ENCODE measurements at regions not wholly inside any gene's neighbourhood (a gene's known extent, or its start where the extent isn't known, plus 50 kb on each side); places are given as distances from the start of the nearest gene placed in this dataset.
"Not testable (repeated sequence)": the region's sequence is repeated elsewhere in the genome, so short reads cannot be mapped to it uniquely, and the experiment has no call there.

DNA sequence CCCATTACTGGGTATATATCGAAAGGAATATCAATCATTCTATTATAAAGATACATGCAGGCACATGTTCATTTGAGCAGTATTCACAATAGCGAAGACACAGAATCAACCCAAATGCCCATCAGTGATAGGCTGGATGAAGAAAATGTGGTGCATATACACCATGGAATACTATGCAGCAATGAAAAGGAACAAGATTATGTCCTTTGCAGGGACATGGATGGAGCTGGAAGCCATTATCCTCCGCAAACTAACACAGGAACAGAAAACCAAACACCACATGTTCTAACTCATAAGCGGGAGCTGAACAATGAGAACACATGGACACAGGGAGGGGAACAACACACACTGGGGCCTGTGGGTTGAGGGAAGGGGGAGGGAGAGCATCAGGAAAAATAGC, 434.3 kb downstream of the BUD13 start:
- not testable (repeated sequence) for DNase-seq (ENCODE audit: low spot score)

DNA sequence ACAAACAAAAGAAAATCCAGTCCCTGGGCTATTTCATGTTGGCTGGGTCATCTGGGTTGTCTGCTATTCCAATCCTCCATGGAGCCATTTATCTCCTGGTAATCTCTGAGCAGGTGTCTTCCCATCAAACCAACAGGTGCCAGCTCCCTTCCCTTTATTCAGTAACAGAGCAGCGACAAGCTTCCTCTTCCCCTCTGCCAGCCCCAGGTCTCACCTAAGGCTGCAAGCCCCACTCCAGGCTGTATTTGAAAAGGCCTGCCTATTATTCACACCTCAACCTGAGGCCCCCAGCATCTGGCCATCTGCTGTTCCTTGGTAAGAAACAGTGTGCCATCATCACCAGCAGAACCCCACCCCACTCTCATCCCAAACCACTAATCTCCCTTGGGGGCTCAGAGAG, 436.2 kb downstream of the BUD13 start:
- DNase-seq (ENCODE audit: low spot score): no peak

DNA sequence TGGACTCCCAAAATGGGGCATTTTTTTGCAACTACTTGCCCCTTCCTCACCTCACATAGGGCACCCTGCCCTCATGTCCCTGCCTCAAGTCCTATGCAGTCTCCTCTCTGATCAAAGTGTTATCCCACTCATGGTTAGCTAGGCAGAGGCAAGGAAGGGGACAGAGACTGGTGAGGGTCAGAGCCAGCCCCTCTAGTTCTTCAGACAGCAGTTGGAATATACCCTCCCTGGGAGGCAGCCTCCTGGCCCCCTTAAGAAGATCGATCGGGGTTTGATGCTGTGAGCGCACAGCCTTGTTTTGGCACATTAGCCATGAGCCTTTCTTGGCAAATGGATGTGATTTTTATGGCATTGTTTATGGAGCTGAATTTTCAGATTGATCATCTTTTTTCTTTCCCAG, 436.9 kb downstream of the BUD13 start:
- DNase-seq (ENCODE audit: low spot score): no peak

- no peak for DNase-seq (ENCODE audit: low spot score)
Measured at GRCh38 chr11:116335078-116335477, 437.7 kb downstream of the BUD13 start.

DNA sequence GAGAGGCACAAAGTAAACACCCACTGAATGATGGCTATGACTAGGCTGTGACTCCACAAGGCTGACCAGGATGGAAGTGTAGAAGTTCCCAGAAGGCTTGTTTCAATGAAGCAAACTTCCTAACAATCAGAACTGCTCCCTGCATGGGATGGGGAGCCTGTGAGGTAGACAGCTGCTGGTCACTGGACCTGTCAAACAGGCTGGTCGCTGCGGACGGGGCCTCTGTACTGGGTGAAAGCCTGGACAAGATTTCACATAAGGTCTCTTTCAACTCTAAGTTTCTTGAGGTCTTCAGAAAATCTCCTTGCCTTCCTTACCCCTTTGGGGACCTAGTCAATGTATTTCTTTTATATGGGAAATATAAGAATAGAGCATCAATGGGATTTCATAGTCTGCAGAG, 438.2 kb downstream of the BUD13 start:
- no peak for DNase-seq (ENCODE audit: low spot score)

- DNase-seq (ENCODE audit: low spot score): peak; percentile 0
Measured at GRCh38 chr11:116333001-116333535, 439.7 kb downstream of the BUD13 start.

DNA sequence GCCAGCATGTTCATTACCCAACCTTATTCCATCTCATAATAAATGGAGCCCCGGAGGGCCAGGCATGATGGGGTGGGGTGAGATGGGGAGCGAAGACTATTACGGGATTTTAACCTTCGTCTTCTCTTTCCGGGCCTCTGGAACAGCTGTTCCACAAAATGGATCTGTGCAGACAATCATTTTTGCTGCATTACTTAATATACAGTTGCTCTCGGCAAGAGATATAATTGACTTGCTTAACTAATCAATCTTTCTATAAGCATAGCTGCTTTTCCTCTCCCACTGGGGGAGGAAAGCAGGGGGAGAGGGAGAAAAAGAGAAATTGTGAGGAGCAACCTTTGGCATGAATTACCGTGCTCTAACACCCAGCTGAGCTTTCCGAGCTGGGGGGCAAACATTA, 440.4 kb downstream of the BUD13 start:
- no peak for DNase-seq (ENCODE audit: low spot score)

GRCh38 chr11:116331381-116331780, 441.4 kb downstream of the BUD13 start:
- DNase-seq (ENCODE audit: low spot score): no peak

GRCh38 chr11:116330439-116331185, 442.2 kb downstream of the BUD13 start:
- DNase-seq (ENCODE audit: low spot score): no peak

DNA sequence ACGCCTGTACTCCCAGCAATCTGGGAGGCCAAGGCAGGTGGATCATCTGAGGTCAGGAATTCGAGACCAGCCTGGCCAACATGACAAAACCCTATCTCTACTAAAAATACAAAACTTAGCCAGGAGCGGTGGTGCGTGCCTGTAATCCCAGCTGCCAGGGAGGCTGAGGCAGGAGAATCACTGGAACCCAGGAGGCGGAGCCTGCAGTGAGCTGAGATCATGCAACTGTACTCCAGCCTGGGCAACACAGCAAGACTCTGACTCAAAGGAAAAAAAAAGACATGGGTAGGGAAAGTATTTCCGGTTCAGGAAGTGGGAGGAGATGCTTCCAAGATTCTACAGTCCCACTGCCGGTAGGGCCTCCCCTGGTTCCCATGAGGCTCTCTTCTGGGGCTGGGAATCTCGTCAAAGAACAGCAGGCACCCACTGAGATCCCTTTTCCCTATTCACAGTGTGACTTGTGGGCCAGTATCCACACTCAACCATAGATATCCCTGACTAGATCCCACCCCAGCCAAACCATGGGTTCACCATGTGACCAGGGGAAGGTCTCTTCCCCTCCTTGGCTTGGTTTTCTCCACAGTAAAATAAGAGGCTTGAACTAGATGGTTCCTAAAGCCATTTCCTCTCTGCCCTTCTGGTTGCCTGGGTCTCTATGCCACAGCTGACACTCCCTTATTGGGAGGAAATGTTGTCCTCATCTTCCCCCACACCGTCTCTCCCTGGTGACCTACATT, 443.3 kb downstream of the BUD13 start:
- no peak for DNase-seq (ENCODE audit: low spot score)

GRCh38 chr11:116328851-116329250, 443.9 kb downstream of the BUD13 start:
- DNase-seq (ENCODE audit: low spot score): no peak

- no peak for DNase-seq (ENCODE audit: low spot score)
Measured at GRCh38 chr11:116328391-116328790, 444.4 kb downstream of the BUD13 start.

DNA sequence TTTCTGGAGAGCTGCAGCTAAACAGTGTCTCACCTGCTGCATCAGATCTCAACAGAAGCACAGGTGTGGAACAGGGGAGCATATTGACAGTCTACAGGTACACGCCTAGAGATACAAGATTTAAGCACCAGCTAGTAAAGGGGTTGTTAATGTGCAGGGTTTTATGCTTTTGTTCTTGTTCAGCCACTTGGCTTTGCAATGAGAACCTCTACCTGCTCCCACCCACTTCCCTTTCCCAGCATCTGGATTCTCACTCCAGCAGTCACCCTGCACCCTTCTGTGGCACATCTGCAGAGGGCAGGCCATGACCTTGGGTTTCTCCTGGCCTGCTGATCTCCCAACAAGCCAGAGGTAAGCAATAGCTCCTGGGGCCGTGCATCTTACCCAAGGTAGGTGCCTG, 446.6 kb downstream of the BUD13 start:
- DNase-seq (ENCODE audit: low spot score): no peak

- no peak for DNase-seq (ENCODE audit: low spot score)
Measured at GRCh38 chr11:116325247-116325646, 447.5 kb downstream of the BUD13 start.

DNA sequence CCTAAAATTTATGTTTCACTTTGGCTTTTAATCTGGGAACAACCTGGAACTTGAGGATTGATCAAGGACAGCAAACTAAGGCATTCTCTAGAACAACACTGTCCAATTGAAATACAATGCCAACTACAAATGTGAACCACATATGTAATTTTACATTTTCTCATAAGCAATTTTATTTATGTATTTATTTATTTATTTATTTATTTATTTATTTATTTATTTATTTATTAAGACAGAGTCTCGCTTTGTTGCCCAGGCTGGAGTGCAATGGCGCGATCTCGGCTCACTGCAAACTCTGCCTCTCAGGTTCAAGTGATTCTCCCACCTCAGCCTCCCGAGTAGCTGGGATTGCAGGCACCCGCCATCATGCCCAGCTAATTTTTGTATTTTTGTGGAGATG, 448.7 kb downstream of the BUD13 start:
- not testable (repeated sequence) for DNase-seq (ENCODE audit: low spot score)

GRCh38 chr11:116317212-116317611, 455.6 kb downstream of the BUD13 start:
- no peak for DNase-seq (ENCODE audit: low spot score)

DNA sequence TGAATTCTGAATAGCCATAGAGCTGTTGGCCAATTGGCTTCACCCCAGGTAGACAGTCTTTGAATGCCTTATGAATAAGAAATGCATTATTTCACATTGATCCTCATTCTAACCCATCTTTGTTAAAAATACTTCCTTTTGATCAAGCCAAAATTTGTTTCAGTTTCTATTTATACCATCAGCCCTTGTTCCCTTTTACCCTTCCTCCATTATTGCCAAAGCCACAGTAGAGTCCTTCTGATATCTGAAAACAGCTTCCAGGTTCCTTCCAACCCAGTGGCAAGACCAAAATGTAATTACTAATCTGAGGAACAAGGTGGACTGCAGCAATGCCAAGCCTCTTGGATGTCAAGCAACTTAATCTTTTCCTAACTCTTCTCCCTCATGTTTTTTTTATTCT, 458.8 kb downstream of the BUD13 start:
- DNase-seq (ENCODE audit: low spot score): no peak

DNA sequence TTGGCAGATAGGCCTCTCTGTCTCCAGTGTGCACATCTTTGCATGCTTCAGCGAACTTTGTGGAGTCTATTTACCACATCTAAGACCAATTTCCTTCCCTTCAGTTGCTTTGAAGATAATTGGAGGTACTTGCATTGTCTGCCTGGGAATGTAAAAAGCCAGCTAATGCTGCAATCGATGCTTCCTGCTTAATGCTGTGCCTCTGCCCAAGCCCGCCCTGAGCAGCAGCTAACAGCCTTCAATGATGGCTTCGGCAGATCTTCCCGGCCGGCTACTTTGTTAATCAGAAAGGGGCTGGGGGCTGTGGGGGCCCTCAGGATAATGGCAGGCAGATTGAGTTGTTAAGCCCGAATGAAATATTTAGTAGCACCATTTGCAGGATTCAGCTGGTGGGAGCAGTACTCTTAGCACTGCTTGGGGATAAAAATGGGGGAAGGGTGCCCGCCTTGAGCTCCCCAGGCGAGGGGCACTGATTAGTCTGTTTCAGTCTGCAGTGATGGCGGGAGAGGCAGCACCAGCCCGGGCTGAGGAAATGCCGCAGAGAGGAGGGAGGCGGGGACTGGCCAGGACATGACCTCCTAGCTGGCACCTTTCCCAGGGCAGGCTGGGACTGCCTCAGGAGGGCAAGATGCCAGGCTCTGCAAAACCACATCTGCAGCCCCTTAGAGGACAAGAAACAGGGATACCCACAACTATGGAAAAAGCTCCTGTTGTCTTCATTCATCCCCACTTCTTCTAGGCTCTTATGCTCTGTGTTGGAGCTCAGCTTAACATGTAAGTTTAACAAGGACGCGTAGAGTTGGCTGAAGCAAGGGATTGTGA, 460.0 kb downstream of the BUD13 start:
- DNase-seq (ENCODE audit: low spot score): no peak

DNA sequence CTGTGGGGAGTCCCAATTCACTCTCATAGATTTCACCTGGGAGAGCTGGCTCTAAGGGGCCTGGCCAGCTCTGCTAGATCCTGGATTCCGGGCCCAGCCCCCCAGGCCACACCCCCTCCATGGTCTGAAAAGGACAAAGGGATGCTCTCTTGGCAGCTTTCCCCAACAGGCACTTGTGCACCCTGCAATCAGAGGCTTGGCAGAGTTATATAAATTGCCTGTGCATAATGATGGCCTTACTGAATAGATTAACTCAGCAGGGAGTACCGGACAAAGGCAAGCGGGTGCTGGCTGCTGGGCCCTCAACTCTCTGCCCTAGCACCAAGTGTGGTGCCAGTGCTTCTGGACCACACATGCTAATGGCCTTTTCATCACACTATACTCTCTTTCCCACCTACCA, 461.6 kb downstream of the BUD13 start:
- DNase-seq (ENCODE audit: low spot score): no peak

GRCh38 chr11:116310698-116311097, 462.1 kb downstream of the BUD13 start:
- DNase-seq (ENCODE audit: low spot score): no peak

- DNase-seq (ENCODE audit: low spot score): peak; percentile 2
Measured at GRCh38 chr11:116310226-116310625, 462.6 kb downstream of the BUD13 start.

DNA sequence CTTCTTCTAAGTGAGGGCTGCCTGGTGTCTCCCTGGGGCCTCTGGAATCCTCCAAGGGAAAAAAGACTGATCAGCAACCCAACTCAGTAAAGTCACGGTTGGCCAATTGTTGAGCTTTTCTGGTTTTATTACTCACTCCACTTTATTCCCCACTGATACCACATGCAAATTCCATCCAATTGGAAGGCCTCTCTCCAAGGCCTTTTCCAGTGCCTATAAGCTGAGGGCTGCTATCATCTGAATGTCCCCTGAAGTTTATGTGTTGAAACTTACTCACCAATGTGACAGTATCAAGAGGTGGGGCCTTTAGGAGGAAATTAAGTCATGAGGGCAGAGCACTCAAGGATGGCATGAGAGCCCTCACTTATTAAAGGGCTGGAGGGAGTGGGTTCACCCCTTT, 463.3 kb downstream of the BUD13 start:
- DNase-seq (ENCODE audit: low spot score): no peak
